HG02759 (cell line): ENCODE measurements at regions not wholly inside any gene's neighbourhood (a gene's known extent, or its start where the extent isn't known, plus 50 kb on each side); places are given as distances from the start of the nearest gene placed in this dataset.
"Not testable (repeated sequence)": the region's sequence is repeated elsewhere in the genome, so short reads cannot be mapped to it uniquely, and the experiment has no call there.

Experiments used
- ATAC-seq: cut with Tn5 transposase; IDR thresholded peaks from one replicate; pipeline ENCODE4 v1.9.1; 2021; ENCODE audit warnings: mild to moderate bottlenecking, moderate library complexity; ENCODE audit not compliant: unreplicated experiment

DNA sequence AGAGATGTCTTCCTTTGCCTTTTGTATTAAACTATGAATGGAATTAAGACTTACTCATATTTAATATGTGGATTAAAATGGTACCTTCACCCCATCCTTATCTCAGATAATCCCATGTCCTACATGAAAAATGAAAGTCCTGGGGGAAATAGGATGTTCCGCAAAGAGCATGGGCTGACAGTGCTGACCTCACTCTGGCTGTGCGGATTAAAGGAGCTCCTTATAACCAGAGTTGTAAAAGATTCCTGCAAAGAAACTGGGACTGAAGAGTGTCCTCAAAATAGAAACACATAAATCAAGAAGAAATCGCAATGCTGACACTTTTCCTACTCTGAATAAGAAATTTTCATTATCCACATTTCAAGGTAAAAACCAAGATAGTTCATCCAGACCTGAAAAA lies 384.5 kb downstream of the LIG4 start:
- ATAC-seq: no peak

DNA sequence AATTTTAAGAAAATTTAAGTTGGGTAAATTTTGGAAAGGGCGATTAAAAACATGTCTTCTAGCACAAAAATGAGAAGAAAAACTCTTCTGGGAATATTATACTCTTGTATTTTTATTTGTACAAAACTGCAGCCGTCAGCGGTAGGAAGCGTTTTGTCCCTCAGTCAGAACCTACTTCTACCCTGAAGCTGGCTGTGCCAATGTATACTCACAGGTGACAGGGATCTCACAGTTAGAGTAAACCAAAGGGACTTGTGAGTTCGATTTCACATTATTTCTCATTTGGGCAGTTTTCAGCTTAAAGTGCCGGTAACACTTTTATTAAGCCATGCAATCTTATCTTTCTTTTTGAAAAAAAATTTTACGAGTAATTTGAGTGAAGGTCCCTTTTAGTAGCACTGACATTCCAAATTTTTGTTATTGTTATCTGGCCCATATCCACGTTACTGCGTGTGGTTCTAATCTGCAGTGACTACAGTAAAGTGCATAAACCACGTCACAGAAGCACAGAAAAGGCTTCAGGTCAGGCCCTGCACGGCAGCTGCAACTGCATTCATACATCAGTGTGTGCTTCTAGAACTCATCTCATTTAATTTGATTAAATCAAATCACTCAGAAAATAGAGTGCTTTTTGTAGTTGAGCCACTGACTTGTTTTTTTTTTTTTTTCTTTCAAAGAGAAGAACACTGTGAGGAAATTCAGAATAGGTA lies 387.3 kb downstream of the LIG4 start:
- ATAC-seq: no peak

DNA sequence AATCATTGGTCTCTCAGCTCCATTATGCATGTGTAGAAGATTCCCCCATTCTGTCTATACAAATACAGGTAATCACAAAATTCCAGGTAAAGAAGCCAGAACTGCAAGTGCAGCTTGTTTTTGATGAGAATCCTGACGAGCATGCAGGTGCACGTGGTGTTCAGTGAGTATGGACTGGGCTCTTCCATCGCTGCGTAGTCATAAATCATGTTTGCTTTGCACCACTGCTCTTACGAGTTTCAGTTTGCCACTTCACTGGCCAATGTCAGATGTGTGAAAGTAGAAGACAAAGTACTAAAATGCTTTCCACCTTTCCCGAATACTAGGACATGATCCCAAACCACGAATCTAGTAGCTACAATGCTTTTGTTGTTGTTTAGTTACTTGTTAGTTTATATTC lies 390.7 kb downstream of the LIG4 start:
- ATAC-seq: no peak

DNA sequence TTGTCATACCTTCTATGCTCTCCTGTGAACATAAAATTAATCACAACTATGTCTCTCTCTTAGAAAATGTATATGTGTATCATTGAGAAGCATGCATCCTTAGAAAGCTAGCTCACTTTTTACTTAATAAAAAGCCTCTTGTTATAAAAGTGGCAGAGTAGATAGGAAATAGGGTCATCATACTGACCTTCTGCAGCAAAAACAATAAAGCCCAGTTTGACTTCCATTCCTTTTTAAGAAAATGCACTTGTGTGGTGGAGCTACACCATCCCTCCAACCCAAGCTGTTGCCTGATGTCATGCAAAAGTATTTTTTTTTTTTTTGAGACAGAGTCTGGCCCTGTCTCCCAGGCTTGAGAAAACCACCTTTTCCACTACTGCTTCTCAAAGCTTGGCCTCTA lies 393.3 kb downstream of the LIG4 start:
- no peak for ATAC-seq

DNA sequence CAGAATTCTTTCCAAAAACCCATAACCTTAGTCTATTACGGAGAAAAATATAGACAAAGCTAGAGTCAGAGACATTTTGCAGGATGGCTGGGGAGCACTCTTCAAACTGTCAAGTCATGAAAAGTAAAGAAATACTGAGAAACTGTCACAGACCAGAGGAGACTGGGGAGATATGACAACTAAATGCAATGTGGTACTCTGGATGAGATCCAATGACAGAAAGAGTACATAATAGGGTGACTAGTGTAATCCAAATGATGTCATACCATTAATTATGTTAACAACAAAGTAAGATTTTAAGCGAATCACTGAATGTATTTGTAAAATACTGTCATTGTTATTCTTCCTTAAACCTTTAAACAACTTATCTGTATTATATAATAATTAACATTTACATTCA lies 393.8 kb downstream of the LIG4 start:
- no peak for ATAC-seq

DNA sequence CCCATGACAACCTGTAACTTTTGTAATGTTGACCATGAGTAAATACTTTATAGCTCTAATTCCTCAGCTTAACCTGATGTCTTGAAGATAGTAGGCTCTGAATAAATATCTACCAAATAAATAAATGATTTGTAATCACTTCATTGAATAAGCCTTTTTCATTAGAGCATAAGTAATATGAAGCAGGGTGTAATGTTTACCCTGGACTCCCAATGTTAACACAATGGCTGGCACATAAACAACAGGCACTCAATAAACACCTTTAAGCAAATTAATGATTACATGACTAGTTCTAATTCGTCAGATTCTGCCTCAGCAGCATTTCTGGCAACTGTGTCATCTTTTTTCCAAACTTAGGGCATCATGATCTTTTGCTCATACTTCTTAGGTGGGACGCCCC lies 396.3 kb downstream of the LIG4 start:
- ATAC-seq: no peak

DNA sequence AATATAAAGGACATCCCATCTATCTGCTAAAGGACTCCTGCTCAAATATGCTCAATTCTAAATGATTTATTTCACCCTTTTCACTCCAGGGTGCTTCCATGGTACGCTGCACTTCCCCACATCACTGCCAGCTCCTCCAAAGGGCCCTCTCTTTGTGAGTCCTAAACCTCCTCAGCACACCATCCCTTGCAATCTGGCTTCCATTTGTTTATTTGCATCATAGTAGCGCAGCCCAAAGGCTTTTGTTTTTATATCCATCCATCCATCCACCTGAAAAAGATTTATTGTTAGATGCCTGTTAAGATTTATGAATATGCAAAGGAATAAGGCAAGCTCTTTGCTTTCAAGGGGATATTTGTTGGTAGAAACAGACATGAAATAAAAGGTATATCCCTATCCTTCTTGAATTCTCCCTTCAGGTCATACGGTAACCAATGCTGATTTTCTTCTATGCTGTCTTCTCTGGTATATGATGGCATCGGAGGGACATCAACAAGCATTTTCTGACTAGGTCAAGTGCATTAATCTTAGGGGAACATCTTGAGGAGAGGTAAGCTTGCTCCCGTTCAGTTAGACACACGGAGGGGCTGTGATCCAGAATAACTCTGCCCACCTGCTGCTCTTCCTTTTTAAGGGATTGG lies 397.6 kb downstream of the LIG4 start:
- ATAC-seq: no peak

DNA sequence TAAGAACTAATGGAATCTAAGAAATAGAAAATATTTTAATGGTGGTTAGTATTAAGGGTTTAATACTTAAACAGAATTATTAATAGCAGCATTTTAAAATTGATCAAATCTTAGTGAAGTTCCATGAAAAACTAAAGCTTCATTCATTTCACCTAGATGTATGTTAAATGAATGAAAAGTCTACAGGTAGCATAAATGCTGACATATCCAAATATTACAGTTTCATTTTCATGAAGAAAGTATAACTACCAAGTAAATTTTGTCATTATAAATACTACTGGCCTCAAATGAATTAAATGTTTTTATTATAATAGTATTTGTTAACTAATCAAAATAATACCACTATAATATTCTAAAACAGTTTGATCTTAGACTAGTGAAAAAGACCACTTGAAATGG lies 403.3 kb downstream of the LIG4 start:
- no peak for ATAC-seq

DNA sequence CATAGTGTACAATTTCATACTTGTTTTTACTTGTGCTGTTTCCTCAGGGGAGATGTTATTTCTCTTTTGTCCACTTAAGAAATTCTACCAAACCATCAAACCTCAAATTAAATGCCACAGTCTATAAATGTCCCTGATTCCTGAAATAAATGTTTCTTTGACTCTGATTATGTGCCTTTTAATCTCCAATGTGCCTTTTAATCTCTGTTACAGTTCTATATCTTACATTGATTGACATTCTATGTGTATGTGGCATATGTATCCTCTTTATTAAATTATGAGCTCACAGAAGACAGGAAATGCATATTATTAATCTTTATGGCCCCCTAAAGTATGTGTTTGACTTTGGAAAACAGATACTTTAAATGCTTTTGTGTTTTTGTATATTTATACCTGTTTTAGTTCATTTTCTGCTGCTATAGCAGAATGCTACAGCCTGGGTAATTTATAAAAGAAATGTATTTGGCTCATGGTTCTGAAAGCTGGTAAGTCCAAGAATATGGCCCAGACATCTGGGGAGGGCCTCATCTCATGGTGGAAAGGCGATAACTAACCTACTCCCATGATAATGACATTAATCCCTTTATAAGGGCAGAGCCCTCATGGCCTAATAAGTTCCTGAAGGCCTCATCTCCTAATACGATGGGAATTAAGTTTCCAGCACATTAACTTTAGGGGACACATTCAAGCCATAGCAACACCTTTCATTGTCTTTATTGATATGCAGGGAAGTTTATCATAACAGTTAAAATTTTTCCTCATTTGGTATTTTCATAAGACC lies 403.9 kb downstream of the LIG4 start:
- no peak for ATAC-seq

DNA sequence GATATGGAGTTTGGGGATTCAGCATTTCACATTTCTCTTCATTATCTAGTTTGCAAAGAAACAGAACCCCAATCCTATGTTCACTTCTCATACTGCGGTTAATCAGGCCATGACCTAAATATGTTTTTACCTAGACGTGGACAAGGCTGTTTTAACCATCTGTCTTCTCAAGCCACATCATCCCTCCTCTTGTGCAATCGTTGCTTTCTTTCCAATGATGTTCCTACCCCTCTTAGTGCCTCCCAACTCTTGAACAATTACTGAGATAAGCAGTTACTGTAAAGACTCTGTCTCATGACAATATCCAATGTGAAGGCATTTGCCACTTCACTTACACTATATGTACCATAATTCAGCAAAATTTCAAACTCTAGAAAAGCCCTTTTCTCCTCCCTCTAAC lies 406.2 kb downstream of the LIG4 start:
- no peak for ATAC-seq

DNA sequence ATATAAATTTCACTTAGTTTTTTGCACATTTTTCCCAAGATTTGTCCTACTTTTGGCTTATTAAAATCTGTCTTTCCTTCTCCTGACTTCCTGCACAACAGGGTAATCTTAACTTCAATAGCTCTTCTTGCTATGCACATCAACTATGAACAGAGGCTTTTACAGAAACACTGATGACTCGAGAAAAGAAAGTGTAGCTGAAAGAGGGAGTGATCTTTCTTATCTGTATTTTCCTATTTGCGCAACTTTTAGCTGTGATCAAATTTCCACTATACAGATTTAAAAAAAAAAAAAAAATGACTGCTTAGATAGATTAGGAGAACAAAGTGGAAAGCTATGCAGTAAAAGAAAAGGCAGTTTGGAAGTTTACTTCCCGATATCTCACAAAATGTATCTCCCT lies 406.9 kb downstream of the LIG4 start:
- no peak for ATAC-seq

DNA sequence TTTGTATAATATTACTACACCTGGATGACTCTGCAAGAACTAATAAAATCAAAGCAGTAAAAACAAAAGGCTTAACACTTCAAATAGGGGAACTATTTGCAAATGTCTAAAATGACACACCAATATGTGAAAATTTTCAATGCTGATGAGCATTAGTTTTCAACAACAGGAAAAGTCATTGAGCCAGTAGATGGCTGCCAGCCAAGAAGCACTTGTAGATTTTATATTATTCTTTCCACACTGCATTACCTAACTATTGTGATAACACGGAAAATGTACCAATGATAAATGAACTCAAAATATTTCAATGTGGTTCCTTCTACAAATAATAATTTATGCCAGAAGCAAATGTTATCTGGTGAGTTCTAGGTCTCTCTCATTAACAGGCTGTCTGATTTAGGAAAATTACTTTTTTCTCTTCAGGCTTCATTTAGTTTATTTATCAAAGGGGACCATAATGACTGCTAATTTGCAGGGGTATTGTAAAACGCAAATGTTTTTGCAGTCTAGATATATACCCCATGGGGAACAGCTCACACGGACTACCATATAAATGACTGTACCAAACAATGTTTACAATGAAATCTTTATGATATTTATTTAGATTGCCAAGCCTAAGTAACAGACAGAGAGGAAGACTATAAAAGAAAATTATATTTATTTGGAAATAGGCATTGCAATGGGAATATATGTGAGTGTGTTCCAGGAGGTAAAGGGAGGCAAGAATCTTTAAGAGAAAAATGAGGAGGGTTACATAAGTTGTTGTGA lies 407.8 kb downstream of the LIG4 start:
- no peak for ATAC-seq

DNA sequence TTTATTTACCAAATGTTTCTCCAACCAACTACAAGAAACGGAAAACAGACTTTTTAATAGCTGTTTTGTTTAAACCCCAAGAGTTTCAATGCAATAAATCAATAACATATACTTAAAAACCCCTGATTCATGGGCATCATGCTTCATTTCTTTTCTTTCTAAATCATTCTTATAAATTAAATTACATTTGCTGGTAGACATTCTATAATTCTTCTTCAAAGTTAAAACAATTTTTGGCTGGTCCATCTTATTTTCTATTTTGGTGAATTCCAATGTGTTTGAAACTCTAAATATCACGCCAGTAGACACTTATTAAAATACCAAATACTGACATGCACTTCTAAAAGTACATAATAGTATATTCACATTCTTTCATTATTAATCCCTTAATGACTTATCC lies 408.6 kb downstream of the LIG4 start:
- no peak for ATAC-seq

DNA sequence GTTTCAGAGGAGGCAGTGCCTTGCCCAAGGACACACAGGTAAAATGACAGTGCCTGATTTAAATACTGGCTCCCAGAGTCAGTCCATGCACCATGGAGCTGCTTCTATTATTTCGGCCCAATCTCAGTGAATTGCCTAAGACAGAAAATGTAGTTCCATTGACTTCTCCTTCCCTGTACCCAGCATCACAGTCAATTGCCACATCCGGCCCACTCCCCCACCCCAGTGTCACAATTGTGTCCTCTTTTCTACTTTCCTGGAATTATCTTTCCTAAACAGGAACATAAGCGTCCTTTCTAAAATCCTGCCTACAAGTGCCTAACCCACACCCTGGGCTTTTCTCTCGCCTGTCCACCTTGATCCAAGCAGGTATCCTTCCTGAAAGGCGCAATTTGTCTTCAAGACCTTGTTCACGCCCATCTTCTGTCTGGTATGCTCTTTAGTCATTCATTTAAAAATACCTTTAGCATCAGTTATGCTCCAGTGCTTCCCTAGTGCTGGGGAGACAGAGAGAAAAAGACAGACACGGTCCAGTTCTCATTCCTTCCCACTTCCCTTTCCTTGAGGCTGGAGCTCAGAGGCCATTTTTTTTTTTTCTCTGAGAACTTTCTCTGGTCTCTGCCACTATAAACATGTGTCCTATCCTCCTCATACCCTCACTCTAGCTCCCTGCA lies 411.4 kb downstream of the LIG4 start:
- ATAC-seq: no peak

DNA sequence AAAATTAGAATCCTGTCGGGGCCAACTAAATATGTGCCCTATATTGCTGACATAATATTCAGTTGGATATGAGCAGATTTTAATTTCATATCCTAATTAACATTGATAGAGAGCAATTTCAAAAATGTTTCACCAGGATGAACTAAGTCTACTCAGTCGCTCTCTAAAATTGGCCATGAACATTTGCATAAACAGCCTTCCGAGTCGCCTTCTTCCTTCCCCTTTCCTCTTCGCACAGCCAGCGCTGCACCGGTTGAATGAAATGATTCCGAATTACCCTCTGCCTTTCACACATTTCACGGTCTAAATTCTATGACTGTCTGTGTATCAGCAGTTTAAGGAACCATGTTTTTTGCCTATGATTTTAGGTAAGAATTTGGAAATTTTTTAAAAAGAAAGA lies 413.7 kb downstream of the LIG4 start:
- ATAC-seq: no peak

DNA sequence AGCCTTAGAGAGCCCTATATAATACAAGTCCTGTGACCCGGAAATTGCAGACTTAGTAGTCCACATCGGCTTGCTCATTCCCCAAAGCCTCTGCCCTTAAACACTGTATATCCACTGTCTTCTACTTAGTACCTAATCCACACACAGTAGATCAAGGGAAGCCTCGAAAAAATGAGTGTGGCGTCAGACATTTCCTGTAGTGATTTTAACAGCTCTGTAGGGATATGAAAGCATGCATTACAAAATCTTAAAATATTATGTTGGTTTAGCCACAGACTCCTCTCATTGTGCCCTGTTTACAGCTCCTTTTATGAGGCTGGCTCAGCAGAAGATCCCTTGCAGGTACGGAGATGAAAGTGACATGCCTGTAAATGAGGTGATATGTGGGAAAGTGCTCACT lies 416.3 kb downstream of the LIG4 start:
- no peak for ATAC-seq

DNA sequence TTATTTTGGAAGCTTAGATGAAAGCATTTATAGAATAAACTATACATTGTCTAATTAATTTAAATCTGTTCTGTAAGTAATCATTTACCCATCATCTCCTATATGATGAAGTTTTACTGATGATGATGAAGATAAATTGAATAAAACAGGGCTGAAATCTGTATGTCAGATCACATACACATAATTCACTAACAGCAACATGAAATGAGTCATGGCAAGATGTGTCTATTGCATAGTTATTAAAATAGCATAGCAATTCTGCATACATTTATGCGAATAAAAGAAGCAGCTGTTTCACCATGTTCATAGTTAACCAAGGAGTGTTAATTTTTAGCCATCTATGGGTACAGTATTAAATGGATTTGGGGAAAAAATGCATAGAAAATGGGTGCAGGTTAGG lies 424.9 kb downstream of the LIG4 start:
- no peak for ATAC-seq

DNA sequence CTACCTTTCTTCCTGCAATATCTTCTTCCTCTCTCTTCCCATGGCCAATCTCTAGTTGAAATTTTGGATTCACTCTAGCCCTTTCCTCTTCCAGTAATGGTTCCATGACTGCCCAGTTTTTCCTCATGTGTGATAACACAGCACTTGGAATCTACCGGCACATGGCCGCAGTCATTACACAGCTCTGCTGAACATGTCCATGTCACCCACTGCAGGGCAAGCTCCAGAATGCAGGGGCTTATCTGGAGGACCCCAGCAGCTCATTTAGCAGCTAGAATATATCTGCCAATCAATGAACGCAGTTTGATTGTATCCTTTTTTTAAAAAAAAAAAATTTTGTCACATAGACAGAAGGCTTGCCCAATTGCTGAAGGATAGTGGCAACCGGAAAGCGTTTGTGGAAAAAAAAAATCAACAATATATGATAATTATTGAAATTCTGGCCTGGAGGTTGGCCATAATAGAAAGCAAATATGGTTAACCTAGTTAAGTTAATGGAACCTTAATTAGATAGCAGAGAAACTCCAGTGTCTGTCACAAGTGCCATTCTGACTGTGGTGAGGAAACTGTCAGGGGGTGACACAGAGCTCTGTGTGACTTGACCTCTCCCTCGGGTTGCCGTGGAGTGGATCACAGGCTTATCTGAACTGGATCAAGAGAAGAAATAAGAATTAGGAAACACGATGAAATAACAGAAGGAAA lies 426.7 kb downstream of the LIG4 start:
- no peak for ATAC-seq

DNA sequence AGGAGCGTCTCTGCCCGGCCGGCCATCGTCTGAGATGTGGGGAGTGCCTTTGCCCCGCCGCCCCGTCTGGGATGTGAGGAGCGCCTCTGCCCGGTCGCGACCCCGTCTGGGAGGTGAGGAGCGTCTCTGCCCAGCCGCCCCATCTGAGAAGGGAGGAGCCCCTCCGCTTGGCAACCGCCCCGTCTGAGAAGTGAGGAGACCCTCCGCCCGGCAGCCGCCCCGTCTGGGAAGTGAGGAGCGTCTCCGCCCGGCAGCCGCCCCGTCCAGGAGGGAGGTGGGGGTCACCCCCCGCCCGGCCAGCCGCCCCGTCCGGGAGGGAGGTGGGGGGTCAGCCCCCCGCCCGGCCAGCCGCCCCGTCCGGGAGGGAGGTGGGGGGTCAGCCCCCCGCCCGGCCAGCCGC lies 432.7 kb downstream of the LIG4 start:
- not testable (repeated sequence) for ATAC-seq

DNA sequence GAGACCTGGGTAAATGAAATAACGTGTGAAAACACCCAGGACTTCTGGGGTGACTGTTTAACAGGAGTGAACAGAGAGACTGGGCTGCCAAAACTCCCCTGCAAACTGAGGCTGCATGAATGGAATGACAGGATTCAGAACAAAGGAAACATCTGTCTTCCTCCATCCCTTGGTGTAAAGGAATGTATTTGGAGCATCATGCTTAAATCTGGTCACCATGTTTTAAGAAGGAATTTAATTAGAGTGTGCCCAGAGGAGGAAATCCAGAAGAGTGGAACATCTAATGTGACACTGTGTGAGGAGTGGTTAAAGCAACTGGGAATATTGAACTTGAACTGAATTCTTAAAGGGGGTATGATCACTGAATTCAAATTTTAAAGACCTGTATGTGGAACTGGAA lies 437.2 kb downstream of the LIG4 start:
- no peak for ATAC-seq
